Sigmoid colon (tissue), 6 donors: ENCODE measurements at regions not wholly inside any gene's neighbourhood (a gene's known extent, or its start where the extent isn't known, plus 50 kb on each side); places are given as distances from the start of the nearest gene placed in this dataset.

Source experiments
- DNase-seq: peaks from one replicate; pipeline ENCODE4 v3.0.0-alpha.2; 2019
- H3K27ac ChIP-seq, 4 donors: fragments of 200-600 bp; sonication (generic); one replicate each; pipeline ENCODE4 v1.5.1; 2016 to 2019; ENCODE audit warnings: mild to moderate bottlenecking in 1 of 4
- H3K27me3 ChIP-seq, 3 donors: fragments of 200-600 bp; sonication (generic); one replicate each; pipeline ENCODE4 v1.5.1; 2019; ENCODE audit warnings: mild to moderate bottlenecking in 1 of 3
- H3K36me3 ChIP-seq, 4 donors: fragments of 200-600 bp; sonication (generic); one replicate each; pipeline ENCODE4 v1.5.1; 2016 to 2019
- H3K4me1 ChIP-seq, 4 donors: fragments of 200-600 bp; sonication (generic); one replicate each; pipeline ENCODE4 v1.5.1; 2017 to 2019
- H3K4me3 ChIP-seq, 4 donors: fragments of 200-600 bp; sonication (generic); one replicate each; pipeline ENCODE4 v1.5.1; 2017 to 2019; ENCODE audit warnings: mild to moderate bottlenecking in 2 of 4, moderate library complexity in 1 of 4
- H3K9me3 ChIP-seq, 4 donors: fragments of 200-600 bp in 3 of 4; sonication (generic) in 3 of 4; one replicate each; pipeline versions ENCODE4 v1.5.1 to v1.6.1; 2013 to 2019
- CTCF ChIP-seq, 4 experiments: fragments of 450-650 bp in 3 of 4; fragments of 200-600 bp in 1 of 4; IDR thresholded peaks; one replicate each; pipeline ENCODE4 v1.5.1; 2016 to 2019; ENCODE audit warnings: antibody characterized with exemption in 4 of 4, mild to moderate bottlenecking in 3 of 4, moderate library complexity in 2 of 4
- EP300 ChIP-seq, 4 donors: sonication (generic); formaldehyde crosslinking; IDR thresholded peaks; one replicate each; pipeline ENCODE4 v1.6.1; 2017; ENCODE audit warnings: antibody characterized with exemption in 4 of 4
- POLR2A ChIP-seq, 2 donors: fragments of 450-650 bp; IDR thresholded peaks; one replicate each; pipeline ENCODE4 v1.6.1; 2016; ENCODE audit warnings: antibody characterized with exemption in 2 of 2, mild to moderate bottlenecking in 2 of 2, moderate library complexity in 2 of 2
- POLR2AphosphoS5 ChIP-seq, 4 donors: sonication (generic); formaldehyde crosslinking; IDR thresholded peaks; one replicate each; pipeline ENCODE4 v1.6.1; 2017; ENCODE audit warnings: antibody characterized with exemption in 4 of 4
- WGBS, 2 donors: extraction: QIAGEN DNeasy Blood & Tissue Kit; methylation state at CpG; one replicate each; pipeline ENCODE4 v1.1.7; 2013; 5-methylcytosine and 5-hydroxymethylcytosine counted together
- intact Hi-C: fragments of 100-400 bp; cut with DNase I; formaldehyde crosslinking; loops from one replicate; pipeline ENCODE4 v1.15.1; 2023
- donor health status: healthy with polysubstance abuse.
- donor health status: healthy.

- WGBS, 2 donors = 62 to 87% methylated on average over 2 of the region's 2 CpGs
- no peak overlapping the region for H3K4me3 ChIP-seq
- TF ChIP-seq EP300 (IDR thresholded peaks at IDR 0.05) (no peak), CTCF (IDR thresholded peaks at IDR 0.05) (no peak), POLR2AphosphoS5 (IDR thresholded peaks at IDR 0.05) (no peak)
- no peak for DNase-seq
- H3K27me3 ChIP-seq = no peaks in the 10 kb centered on the region
- no peak overlapping the region for H3K27ac ChIP-seq
- no peaks in the 10 kb centered on the region for H3K9me3 ChIP-seq
- H3K36me3 ChIP-seq = no peaks in the 10 kb centered on the region
- intact Hi-C loops = no loop called here
- H3K4me1 ChIP-seq = no peaks in the 10 kb centered on the region
Observed at GRCh38 chr12:81815611-81816010, 56.5 kb upstream of the PPFIA2 start.

GRCh38 chr12:81811778-81812125 is 52.6 kb upstream of the PPFIA2 start:
- TF ChIP-seq CTCF (IDR thresholded peaks at IDR 0.05) = no peak
- TF ChIP-seq EP300 (IDR thresholded peaks at IDR 0.05) = no peak
- no peak for TF ChIP-seq POLR2AphosphoS5 (IDR thresholded peaks at IDR 0.05)
- intact Hi-C loops = no loop called here
- Histone ChIP-seq H3K9me3 (no peaks in the 10 kb centered on the region), H3K4me1 (peaks cover 0 to 5% (median 0%) of the 10 kb centered on the region in 4 donors), H3K4me3 (no peak overlapping the region), H3K27me3 (no peaks in the 10 kb centered on the region), H3K36me3 (no peaks in the 10 kb centered on the region), H3K27ac (no peak overlapping the region)
- WGBS, 2 donors = 78 to 92% methylated on average over 5 of the region's 5 CpGs
- DNase-seq = peak; percentile 56

GRCh38 chr12:81811061-81811777 is 52.1 kb upstream of the PPFIA2 start:
- no peaks in the 10 kb centered on the region for H3K9me3 ChIP-seq
- TF ChIP-seq EP300 (IDR thresholded peaks at IDR 0.05) = no peak
- intact Hi-C loops = no loop called here

GRCh38 chr12:81809829-81810595 is 50.9 kb upstream of the PPFIA2 start:
- H3K36me3 ChIP-seq = no peaks in the 10 kb centered on the region
- peaks cover 0 to 5% (median 0%) of the 10 kb centered on the region in 4 donors for H3K4me1 ChIP-seq
- DNase-seq = no peak
- H3K4me3 ChIP-seq = no peak overlapping the region
- TF ChIP-seq POLR2AphosphoS5 (IDR thresholded peaks at IDR 0.05) (no peak), CTCF (IDR thresholded peaks at IDR 0.05) (no peak), EP300 (IDR thresholded peaks at IDR 0.05) (no peak), POLR2A (IDR thresholded peaks at IDR 0.05) (no peak)
- H3K27me3 ChIP-seq = no peaks in the 10 kb centered on the region
- 23 to 29% methylated on average over 4 of the region's 4 CpGs for WGBS, 2 donors
- no peak overlapping the region for H3K27ac ChIP-seq
- intact Hi-C loops = no loop called here
- H3K9me3 ChIP-seq = no peaks in the 10 kb centered on the region

More at GRCh38 chr12:81811061-81811777, 52.1 kb upstream of the PPFIA2 start:
- H3K4me3 ChIP-seq = no peak overlapping the region
- 82 to 85% methylated on average over 7 of the region's 7 CpGs for WGBS, 2 donors
- peaks cover 0 to 5% (median 0%) of the 10 kb centered on the region in 4 donors for H3K4me1 ChIP-seq
- no peaks in the 10 kb centered on the region for H3K27me3 ChIP-seq
- no peak overlapping the region for H3K27ac ChIP-seq
- DNase-seq = no peak
- no peaks in the 10 kb centered on the region for H3K36me3 ChIP-seq

GRCh38 chr12:81809113-81809777 is 50.1 kb upstream of the PPFIA2 start:
- Histone ChIP-seq H3K4me3 (no peak overlapping the region), H3K9me3 (no peaks in the 10 kb centered on the region), H3K36me3 (no peaks in the 10 kb centered on the region), H3K27me3 (no peaks in the 10 kb centered on the region), H3K27ac (no peak overlapping the region), H3K4me1 (peaks cover 0 to 5% (median 0%) of the 10 kb centered on the region in 4 donors)
- no peak for DNase-seq
- TF ChIP-seq EP300 (IDR thresholded peaks at IDR 0.05) = no peak
- TF ChIP-seq POLR2AphosphoS5 (IDR thresholded peaks at IDR 0.05) = no peak
- TF ChIP-seq POLR2A (IDR thresholded peaks at IDR 0.05) = no peak
- no peak for TF ChIP-seq CTCF (IDR thresholded peaks at IDR 0.05)
- intact Hi-C loops = no loop called here
- 72 to 81% methylated on average over 4 of the region's 4 CpGs for WGBS, 2 donors
